DMS53 treated with DMSO at 0.1 percent for 48 hours (cell line): ENCODE measurements at regions not wholly inside any gene's neighbourhood (a gene's known extent, or its start where the extent isn't known, plus 50 kb on each side); places are given as distances from the start of the nearest gene placed in this dataset.
A peak's percentile ranks its signal among the peaks of the same experiment; 100 is the strongest.
"Not testable (repeated sequence)": the region's sequence is repeated elsewhere in the genome, so short reads cannot be mapped to it uniquely, and the experiment has no call there.

ENCODE experiments used
- DNase-seq: peaks from one replicate; lab custom pipeline; 2025; ENCODE audit not compliant: unreplicated experiment; lab: John Stamatoyannopoulos, UW

DNA sequence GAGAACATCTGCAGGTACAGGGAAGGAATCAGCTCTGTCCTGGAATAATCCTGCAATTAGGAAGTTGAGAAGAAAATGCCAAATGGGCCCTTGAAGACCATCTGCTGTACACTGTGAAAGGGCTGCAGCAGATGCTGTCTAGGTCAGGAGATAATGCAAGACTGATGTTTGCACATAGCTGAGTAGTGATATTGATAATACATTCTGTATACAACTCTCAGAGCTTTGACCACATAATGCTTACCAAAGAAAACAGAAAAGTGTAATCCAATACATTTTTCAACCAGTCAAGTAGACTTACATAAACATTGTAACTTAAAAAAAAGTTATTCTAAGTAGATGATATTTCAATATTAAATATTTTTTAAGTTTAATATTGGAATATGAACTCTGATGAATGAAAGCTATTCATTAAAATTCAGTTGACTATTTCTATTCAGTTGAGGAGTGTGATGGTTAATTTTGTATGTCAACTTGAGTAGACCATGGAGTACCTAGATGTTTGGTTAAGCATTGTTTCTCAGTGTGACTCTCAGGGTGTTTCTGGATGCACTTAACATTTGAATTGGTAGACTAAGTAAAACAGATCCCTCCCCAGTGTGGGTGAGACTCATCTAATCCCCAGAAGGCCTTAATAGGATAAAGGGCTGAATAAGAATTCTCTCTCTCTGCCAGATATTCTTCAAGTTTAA, 380.1 kb upstream of the PRR16 start:
- peak; percentile 33 for DNase-seq

DNA sequence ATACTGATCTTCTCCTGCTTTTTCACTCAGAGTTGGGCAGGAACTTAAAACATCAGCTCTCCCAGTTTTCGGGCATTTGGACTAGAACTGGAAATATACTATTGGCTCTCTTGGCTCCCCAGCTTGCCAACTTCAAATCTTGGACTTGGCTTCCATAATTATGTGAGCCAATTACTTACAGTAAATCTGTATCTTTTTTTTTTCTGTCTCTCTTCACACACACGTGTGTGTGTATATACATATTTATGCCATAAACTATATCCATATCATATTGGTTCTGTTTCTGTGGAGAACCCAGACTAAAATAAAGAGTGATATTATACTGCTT, 379.6 kb upstream of the PRR16 start:
- no peak for DNase-seq

DNA sequence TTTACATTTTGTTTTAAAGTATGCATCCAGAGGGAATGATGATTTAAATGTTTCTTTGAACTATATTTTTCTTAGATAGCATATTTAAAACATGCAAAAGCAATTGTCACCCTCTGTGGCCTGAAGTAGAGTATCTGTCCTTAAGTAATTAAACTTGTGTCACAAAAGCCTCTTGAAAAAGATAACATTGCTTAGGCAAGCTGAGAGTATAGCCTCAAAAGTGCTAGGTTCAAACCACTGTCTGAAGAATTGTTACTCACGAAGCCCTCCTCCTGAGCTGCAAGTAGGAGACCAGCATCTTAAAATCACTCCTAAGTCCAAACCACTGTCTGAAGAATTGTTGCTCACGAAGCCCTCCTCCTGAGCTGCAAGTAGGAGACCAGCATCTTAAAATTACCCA, 378.0 kb upstream of the PRR16 start:
- no peak for DNase-seq

- no peak for DNase-seq
Observed at GRCh38 chr5:120088412-120088811, 375.7 kb upstream of the PRR16 start.

- DNase-seq: no peak
Observed at GRCh38 chr5:120088836-120089235, 375.3 kb upstream of the PRR16 start.

DNA sequence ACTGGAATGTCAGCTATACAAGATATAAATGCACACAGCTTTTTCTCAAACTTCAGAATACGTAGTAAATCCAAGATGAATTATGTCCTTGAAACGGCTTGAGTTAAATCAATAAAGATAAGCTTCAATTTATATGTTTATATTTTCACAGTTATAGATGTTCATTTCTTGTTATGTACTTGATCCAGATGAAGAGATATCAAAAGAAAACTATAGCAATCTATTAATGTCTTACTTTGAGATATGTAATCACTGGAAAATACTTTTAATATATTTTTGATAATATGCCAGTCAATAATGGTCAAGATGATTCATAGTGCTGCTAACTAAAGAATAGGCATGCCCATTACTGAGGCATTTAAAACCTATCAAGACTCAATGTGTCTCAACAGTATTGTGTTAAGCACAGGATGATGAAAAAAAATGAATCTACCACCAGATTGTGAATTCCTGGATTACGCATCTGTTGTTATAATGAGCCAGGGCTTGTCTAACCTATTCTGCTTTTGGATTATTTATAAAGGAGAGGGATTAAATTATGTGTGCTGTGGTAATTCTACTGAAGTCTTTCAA, 372.6 kb upstream of the PRR16 start:
- no peak for DNase-seq

DNA sequence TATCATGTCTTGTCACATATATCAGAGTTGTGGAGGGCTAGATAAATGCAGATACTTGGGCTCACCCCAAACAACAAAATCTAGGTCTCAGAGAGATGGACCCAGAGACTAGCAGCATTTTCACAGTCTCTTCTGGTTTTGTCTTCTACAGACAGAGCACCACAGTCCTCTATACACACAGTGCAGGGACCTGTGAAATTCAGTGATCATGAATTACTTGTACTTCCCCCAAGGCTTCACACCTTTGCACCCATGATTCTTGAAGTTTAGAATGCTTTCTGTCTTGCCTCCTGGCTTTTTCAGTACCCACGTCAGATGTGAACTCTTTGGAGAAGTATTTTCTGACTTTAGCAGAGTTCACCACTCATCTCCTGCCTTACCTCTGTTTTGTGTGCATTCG, 371.5 kb upstream of the PRR16 start:
- DNase-seq: no peak

DNA sequence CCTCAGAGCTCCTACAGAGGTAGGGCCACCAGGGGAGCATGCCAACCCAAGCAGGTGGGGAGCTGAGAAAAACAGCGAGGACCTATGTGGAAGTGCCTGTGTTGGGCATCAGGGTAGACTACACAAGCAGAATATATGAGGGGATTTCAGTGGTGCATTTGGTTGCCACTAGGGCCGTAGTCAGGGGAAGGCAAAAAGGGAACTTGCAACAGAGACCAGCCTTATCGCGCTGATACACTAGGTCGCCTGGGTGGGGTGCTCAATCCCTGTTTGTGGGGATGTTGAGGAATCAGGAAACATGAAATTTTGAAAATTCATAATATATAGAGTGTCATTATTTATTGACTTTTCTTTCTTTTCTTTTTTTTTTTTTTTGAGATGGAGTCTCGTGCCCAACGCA, 370.9 kb upstream of the PRR16 start:
- DNase-seq: no peak

DNA sequence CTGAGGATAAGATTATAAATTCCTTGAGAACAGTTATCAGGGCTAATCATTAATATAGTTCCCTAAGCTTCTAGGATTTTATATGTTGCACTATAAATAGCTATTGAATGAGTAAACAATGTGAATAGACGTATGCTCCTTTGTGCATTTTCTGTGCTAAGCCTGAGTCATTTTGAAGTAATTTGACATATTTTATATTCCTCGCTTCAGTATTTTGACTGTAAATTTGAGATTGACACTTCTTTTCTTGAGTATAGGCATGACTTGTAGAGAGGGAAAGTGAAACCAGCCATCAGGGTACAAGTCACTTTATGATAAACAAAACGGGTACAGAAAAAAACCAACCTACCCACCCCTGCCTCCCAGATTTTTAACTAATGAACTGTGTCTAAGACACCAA, 367.7 kb upstream of the PRR16 start:
- no peak for DNase-seq

- no peak for DNase-seq
Observed at GRCh38 chr5:120098426-120098825, 365.7 kb upstream of the PRR16 start.

- DNase-seq: no peak
Observed at GRCh38 chr5:120098902-120099535, 365.1 kb upstream of the PRR16 start.

DNA sequence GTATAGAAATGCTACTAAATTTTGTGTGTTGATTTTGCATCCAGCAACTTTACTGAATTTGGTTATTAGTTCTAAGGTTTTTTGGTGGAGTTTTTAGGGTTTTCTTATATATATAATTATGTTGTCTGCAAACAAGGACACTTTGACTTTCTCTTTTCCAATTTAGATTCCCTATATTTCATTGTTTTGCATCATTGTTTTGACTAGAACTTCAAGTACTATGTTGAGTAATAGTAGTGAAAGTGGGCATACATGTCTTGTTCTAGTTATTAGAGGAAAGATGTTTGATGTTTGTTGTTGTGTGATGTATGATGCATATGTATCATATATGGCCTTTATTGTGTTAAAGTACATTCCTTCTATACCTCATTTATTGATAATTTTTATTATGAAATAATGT, 362.3 kb upstream of the PRR16 start:
- no peak for DNase-seq

GRCh38 chr5:120103495-120103894, 360.6 kb upstream of the PRR16 start:
- peak; percentile 56 for DNase-seq

GRCh38 chr5:120106912-120107525, 357.1 kb upstream of the PRR16 start:
- no peak for DNase-seq

- DNase-seq: no peak
Observed at GRCh38 chr5:120108586-120109248, 355.4 kb upstream of the PRR16 start.

- DNase-seq: no peak
Observed at GRCh38 chr5:120122703-120123102, 341.4 kb upstream of the PRR16 start.

DNA sequence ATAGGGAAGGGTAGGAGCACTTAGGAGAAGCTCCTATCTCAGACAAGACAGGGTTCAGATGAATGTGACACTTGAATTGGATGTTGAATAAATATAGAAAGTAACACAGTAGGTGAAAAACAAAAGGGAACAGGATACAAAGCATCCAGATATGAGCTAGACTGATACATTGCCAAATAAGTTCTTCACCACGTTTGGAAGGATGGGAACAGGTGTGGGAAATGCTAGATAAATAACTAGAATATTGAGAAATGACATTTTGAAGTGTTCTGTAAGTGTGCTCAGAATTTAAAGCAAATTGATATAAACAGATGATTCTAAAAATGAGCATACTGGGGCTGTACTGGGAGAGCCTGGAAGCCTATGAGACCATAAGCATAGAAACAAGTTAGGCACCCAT, 340.1 kb upstream of the PRR16 start:
- no peak for DNase-seq

- no peak for DNase-seq
Observed at GRCh38 chr5:120124961-120125360, 339.1 kb upstream of the PRR16 start.

DNA sequence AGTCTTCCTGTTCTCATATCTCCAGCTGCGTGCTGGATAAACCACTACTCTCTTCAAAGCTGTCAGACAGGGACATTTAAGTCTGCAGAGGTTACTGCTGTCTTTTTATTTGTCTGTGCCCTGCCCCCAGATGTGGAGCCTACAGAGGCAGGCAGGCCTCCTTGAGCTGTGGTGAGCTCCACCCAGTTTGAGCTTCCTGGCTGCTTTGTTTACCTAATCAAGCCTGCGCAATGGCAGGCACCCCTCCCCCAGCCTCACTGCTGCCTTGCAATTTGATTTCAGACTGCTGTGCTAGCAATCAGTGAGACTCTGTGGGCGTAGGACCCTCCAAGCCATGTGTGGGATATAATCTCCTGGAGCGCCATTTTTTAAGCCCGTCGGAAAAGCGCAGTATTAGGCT, 331.8 kb upstream of the PRR16 start:
- DNase-seq: not testable (repeated sequence)

- DNase-seq: no peak
Observed at GRCh38 chr5:120134944-120135343, 329.2 kb upstream of the PRR16 start.

- DNase-seq: no peak
Observed at GRCh38 chr5:120137582-120137981, 326.5 kb upstream of the PRR16 start.

GRCh38 chr5:120139039-120139438, 325.1 kb upstream of the PRR16 start:
- DNase-seq: no peak
